ENCODE measurements at regions not wholly inside any gene's neighbourhood (a gene's known extent, or its start where the extent isn't known, plus 50 kb on each side); places are given as distances from the start of the nearest gene placed in this dataset.

DNA sequence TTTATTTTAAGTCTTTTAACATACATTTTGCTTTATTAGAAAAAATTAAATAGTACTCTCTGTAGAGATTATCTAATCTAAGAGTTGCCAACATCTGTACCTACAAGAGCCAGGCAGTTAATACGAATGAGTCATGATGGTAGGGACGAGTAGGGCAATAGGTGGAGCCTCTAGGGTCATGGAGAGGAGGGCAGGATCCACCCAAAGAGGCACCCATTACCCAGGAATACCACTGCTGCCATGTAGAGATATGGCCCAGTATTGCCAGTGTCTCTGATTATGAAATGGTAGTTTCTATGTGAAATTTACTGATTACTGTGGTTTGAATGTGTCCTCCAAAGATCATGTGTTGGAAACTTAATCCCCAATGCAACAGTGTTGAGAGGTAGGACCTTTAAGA is 170.4 kb downstream of the PIK3R1 start:
- no peak for TF ChIP-seq POLR2A (IDR thresholded peaks at IDR 0.05)
- TF ChIP-seq EP300 (IDR thresholded peaks at IDR 0.05): no peak

Data from ovary (tissue), 1 donor.